MM.1S (cell line): ENCODE measurements at regions not wholly inside any gene's neighbourhood (a gene's known extent, or its start where the extent isn't known, plus 50 kb on each side); places are given as distances from the start of the nearest gene placed in this dataset.

ENCODE experiments used
- EZH2 ChIP-seq: fragments of 300-600 bp; sonication (generic); optimal IDR thresholded peaks from 2 replicates; pipeline ENCODE3; 2017; ENCODE audit warnings: low read depth, mild to moderate bottlenecking, antibody characterized with exemption, low read length, mixed read lengths
- TF ChIP-seq, protein P1 (sequence below): fragments of 300-600 bp; sonication (generic); IDR thresholded peaks from 2 replicates; pipeline ENCODE4 v1.5.1; 2016; ENCODE audit warnings: antibody characterized with exemption, low read length, mixed read lengths

DNA sequence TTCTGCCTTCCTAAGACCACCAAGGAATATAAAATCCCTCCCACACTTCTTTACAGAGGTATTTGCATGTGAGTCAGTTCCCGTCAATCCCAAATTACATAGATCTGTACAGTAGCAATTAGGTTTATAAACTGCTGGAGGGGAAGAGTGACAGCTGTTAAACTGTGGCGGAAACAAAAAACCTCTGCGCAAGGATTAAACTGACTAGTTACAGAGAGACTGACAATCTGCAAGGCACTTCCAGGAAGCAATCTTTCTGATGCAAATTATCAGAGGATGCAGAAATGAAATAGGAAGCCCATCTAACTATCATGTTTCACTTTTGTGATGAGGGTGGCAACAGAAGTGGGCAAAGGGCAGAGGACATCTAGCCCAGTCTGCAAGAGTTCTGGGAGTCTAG lies 150.4 kb downstream of the RTP4 start:
- TF ChIP-seq, protein P1, sequence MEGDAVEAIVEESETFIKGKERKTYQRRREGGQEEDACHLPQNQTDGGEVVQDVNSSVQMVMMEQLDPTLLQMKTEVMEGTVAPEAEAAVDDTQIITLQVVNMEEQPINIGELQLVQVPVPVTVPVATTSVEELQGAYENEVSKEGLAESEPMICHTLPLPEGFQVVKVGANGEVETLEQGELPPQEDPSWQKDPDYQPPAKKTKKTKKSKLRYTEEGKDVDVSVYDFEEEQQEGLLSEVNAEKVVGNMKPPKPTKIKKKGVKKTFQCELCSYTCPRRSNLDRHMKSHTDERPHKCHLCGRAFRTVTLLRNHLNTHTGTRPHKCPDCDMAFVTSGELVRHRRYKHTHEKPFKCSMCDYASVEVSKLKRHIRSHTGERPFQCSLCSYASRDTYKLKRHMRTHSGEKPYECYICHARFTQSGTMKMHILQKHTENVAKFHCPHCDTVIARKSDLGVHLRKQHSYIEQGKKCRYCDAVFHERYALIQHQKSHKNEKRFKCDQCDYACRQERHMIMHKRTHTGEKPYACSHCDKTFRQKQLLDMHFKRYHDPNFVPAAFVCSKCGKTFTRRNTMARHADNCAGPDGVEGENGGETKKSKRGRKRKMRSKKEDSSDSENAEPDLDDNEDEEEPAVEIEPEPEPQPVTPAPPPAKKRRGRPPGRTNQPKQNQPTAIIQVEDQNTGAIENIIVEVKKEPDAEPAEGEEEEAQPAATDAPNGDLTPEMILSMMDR, result no peak
- no peak for TF ChIP-seq EZH2
